ENCODE measurements at regions not wholly inside any gene's neighbourhood (a gene's known extent, or its start where the extent isn't known, plus 50 kb on each side); places are given as distances from the start of the nearest gene placed in this dataset.
"Not testable (repeated sequence)": the region's sequence is repeated elsewhere in the genome, so short reads cannot be mapped to it uniquely, and the experiment has no call there.

GRCh38 chr17:63265526-63265925, 180.6 kb downstream of the CYB561 start:
- ATAC-seq, result no peak

- ATAC-seq, result no peak
These were observed 178.3 kb downstream of the CYB561 start for GRCh38 chr17:63267846-63268245.

- ATAC-seq, result no peak
These were observed 177.3 kb downstream of the CYB561 start for GRCh38 chr17:63268827-63269226.

- no peak for ATAC-seq
These were observed 175.5 kb downstream of the CYB561 start for GRCh38 chr17:63270610-63271009.

GRCh38 chr17:63274146-63274545, 172.0 kb downstream of the CYB561 start:
- no peak for ATAC-seq

- ATAC-seq, result peak; percentile 99
These were observed 170.7 kb downstream of the CYB561 start for GRCh38 chr17:63275318-63275970.

- no peak for ATAC-seq
These were observed 169.9 kb downstream of the CYB561 start for GRCh38 chr17:63275971-63276745.

GRCh38 chr17:63276821-63277220, 169.3 kb downstream of the CYB561 start:
- no peak for ATAC-seq

GRCh38 chr17:63277629-63278028, 168.5 kb downstream of the CYB561 start:
- ATAC-seq, result no peak

GRCh38 chr17:63278728-63279442, 167.2 kb downstream of the CYB561 start:
- ATAC-seq, result no peak

- no peak for ATAC-seq
These were observed 166.4 kb downstream of the CYB561 start for GRCh38 chr17:63279498-63280230.

- ATAC-seq, result no peak
These were observed 163.7 kb downstream of the CYB561 start for GRCh38 chr17:63282455-63282854.

GRCh38 chr17:63285551-63285950, 160.6 kb downstream of the CYB561 start:
- ATAC-seq, result no peak

- no peak for ATAC-seq
These were observed 159.9 kb downstream of the CYB561 start for GRCh38 chr17:63286254-63286653.

GRCh38 chr17:63287006-63287405, 159.1 kb downstream of the CYB561 start:
- not testable (repeated sequence) for ATAC-seq

- ATAC-seq, result no peak
These were observed 156.2 kb downstream of the CYB561 start for GRCh38 chr17:63289931-63290330.

- ATAC-seq, result no peak
These were observed 155.8 kb downstream of the CYB561 start for GRCh38 chr17:63290351-63290750.

GRCh38 chr17:63290784-63291183, 155.3 kb downstream of the CYB561 start:
- no peak for ATAC-seq

GRCh38 chr17:63291258-63291657, 154.8 kb downstream of the CYB561 start:
- ATAC-seq, result no peak

- ATAC-seq, result no peak
These were observed 153.7 kb downstream of the CYB561 start for GRCh38 chr17:63292421-63292820.

- no peak for ATAC-seq
These were observed 152.6 kb downstream of the CYB561 start for GRCh38 chr17:63293323-63294075.

GRCh38 chr17:63294776-63295175, 151.3 kb downstream of the CYB561 start:
- no peak for ATAC-seq
